Calu3 (cell line): ENCODE measurements at regions not wholly inside any gene's neighbourhood (a gene's known extent, or its start where the extent isn't known, plus 50 kb on each side); places are given as distances from the start of the nearest gene placed in this dataset.

Source experiments
- BruUV-seq: library from RNA; stranded (reverse); fragments of 400-500 nt; replicated peaks from 2 replicates; lab custom pipeline; 2021; lab: Mats Ljungman, UMichigan
- CTCF ChIA-PET: fragments of 300-600 bp; sonication (Branson Sonifier 250); formaldehyde crosslinking; loops from one replicate; lab custom pipeline; 2022; ENCODE audit warnings: antibody characterized with exemption; lab: Charles Lee
- DNase-seq: peaks from one replicate; pipeline ENCODE4 v3.0.0; 2022
- H3K27ac Mint-ChIP-seq: one replicate; pipeline ENCODE4 v1.8.0; 2022; ENCODE audit warnings: mixed read lengths; ENCODE audit not compliant: unreplicated experiment
- H3K27me3 Mint-ChIP-seq: one replicate; pipeline ENCODE4 v1.8.0; 2022; ENCODE audit warnings: mixed read lengths; ENCODE audit not compliant: unreplicated experiment
- H3K36me3 Mint-ChIP-seq: one replicate; pipeline ENCODE4 v1.8.0; 2022; ENCODE audit warnings: mild to moderate bottlenecking, moderate library complexity, mixed read lengths; ENCODE audit not compliant: insufficient read depth, unreplicated experiment
- H3K4me1 Mint-ChIP-seq: one replicate; pipeline ENCODE4 v1.8.0; 2022; ENCODE audit warnings: mild to moderate bottlenecking, low read depth, mixed read lengths; ENCODE audit not compliant: unreplicated experiment
- H3K4me3 Mint-ChIP-seq: one replicate; pipeline ENCODE4 v1.8.0; 2022; ENCODE audit warnings: mild to moderate bottlenecking, low read depth, moderate library complexity, mixed read lengths; ENCODE audit not compliant: unreplicated experiment
- H3K9me3 Mint-ChIP-seq: one replicate; pipeline ENCODE4 v1.8.0; 2022; ENCODE audit warnings: low read depth, mixed read lengths; ENCODE audit not compliant: unreplicated experiment
- CTCF ChIP-seq: fragments of 200-600 bp; IDR thresholded peaks from one replicate; pipeline ENCODE4 v1.8.0; 2022; ENCODE audit warnings: antibody characterized with exemption; ENCODE audit not compliant: unreplicated experiment
- intact Hi-C: fragments of 100-400 bp; cut with micrococcal nuclease; formaldehyde crosslinking; loops from one replicate; pipeline ENCODE4 v1.10.0; 2022; ENCODE audit not compliant: unreplicated experiment

GRCh38 chr12:124696693-124697476 is 129.5 kb upstream of the NCOR2 start:
- CTCF ChIA-PET, result no interaction called here
- intact Hi-C loops, result loop anchor here (1.0 to 5.0 kb wide), 2 partner anchors 32 to 50 kb away; no protein-coding TSS in a partner anchor
- peak overlapping the region; percentile 27 for H3K27ac Mint-ChIP-seq

GRCh38 chr12:124695861-124696260 is 128.4 kb upstream of the NCOR2 start:
- no TSS peak for BruUV-seq
- Mint-ChIP-seq H3K9me3 (no peaks in the 10 kb centered on the region), H3K4me3 (no peak overlapping the region), H3K27ac (peak overlapping the region; percentile 27), H3K27me3 (no peaks in the 10 kb centered on the region), H3K36me3 (no peaks in the 10 kb centered on the region), H3K4me1 (peaks cover 44% of the 10 kb centered on the region)
- no peak for DNase-seq
- TF ChIP-seq CTCF, result no peak
- intact Hi-C loops, result loop anchor here (1.0 to 5.0 kb wide), 2 partner anchors 31 to 51 kb away; no protein-coding TSS in a partner anchor
- CTCF ChIA-PET, result no interaction called here

More at GRCh38 chr12:124696693-124697476, 129.5 kb upstream of the NCOR2 start:
- DNase-seq, result peak; percentile 46
- TF ChIP-seq CTCF, result no peak
- Mint-ChIP-seq H3K4me3 (no peak overlapping the region), H3K27me3 (no peaks in the 10 kb centered on the region), H3K4me1 (peaks cover 44% of the 10 kb centered on the region), H3K9me3 (no peaks in the 10 kb centered on the region), H3K36me3 (no peaks in the 10 kb centered on the region)
- no TSS peak for BruUV-seq

GRCh38 chr12:124694846-124695497 is 127.6 kb upstream of the NCOR2 start:
- H3K27me3 Mint-ChIP-seq, result no peaks in the 10 kb centered on the region
- no peaks in the 10 kb centered on the region for H3K36me3 Mint-ChIP-seq
- H3K27ac Mint-ChIP-seq, result no peak overlapping the region
- peak; percentile 36 for DNase-seq
- intact Hi-C loops, result loop anchor here (5.0 kb wide), 1 partner anchor 52 kb away; no protein-coding TSS in a partner anchor
- no peak overlapping the region for H3K4me3 Mint-ChIP-seq
- H3K9me3 Mint-ChIP-seq, result no peaks in the 10 kb centered on the region
- no TSS peak for BruUV-seq
- TF ChIP-seq CTCF, result no peak
- CTCF ChIA-PET, result no interaction called here
- peaks cover 44% of the 10 kb centered on the region for H3K4me1 Mint-ChIP-seq

- DNase-seq, result no peak
- H3K4me1 Mint-ChIP-seq, result peaks cover 42% of the 10 kb centered on the region
- intact Hi-C loops, result no loop called here
- BruUV-seq, result no TSS peak
- H3K4me3 Mint-ChIP-seq, result no peak overlapping the region
- H3K27ac Mint-ChIP-seq, result no peak overlapping the region
- CTCF ChIA-PET, result no interaction called here
- H3K27me3 Mint-ChIP-seq, result no peaks in the 10 kb centered on the region
- no peaks in the 10 kb centered on the region for H3K36me3 Mint-ChIP-seq
- H3K9me3 Mint-ChIP-seq, result no peaks in the 10 kb centered on the region
- TF ChIP-seq CTCF, result no peak
These were observed 126.8 kb upstream of the NCOR2 start for GRCh38 chr12:124694250-124694649.
